HCT116 (cell line): ENCODE measurements at regions not wholly inside any gene's neighbourhood (a gene's known extent, or its start where the extent isn't known, plus 50 kb on each side); places are given as distances from the start of the nearest gene placed in this dataset.

Experiments
- ATAC-seq: fragments of 200-7000 bp; cut with Tn5 transposase; 2 replicates; pipeline ENCODE4 v1.9.1; 2020; ENCODE audit warnings: mild to moderate bottlenecking, moderate library complexity
- BruUV-seq: library from RNA; stranded (reverse); fragments of 400-500 nt; replicated peaks from 2 replicates; lab custom pipeline; 2021; lab: Mats Ljungman, UMichigan
- CTCF ChIA-PET: fragments of 300-600 bp; sonication (Branson Sonifier 250); formaldehyde crosslinking; loops from one replicate; lab custom pipeline; 2021; ENCODE audit warnings: antibody characterized with exemption; lab: Charles Lee
- POLR2A ChIA-PET: fragments of 300-600, 350-600 bp; sonication (Branson Sonifier 250); formaldehyde crosslinking; loops from one replicate; lab custom pipeline; 2021; ENCODE audit warnings: antibody characterized with exemption; lab: Charles Lee
- RAD21 ChIA-PET, 2 experiments: fragments of 300-600 bp; sonication (Branson Sonifier 250); formaldehyde crosslinking; loops; one replicate each; lab custom pipeline; 2023; ENCODE audit warnings: low total read pairs in 2 of 2; ENCODE audit not compliant: uncharacterized antibody in 2 of 2, unreplicated experiment in 2 of 2, low non-redundant PET in 1 of 2; lab: Charles Lee
- DNase-seq: peaks from one replicate; pipeline ENCODE4 v3.0.0-alpha.2; 2010; ENCODE audit warnings: low read depth, low spot score
- H2AFZ ChIP-seq: fragments of 200-600 bp; shearing (Covaris generic), sonication (generic); 2 replicates; pipeline ENCODE4 v1.6.1; 2017; ENCODE audit warnings: low read depth, mixed run types, mixed read lengths, antibody characterized with exemption, low read length; ENCODE audit not compliant: poor library complexity, severe bottlenecking
- H3K27ac ChIP-seq: 2 replicates; pipeline ENCODE4 v1.5.1; 2012; ENCODE audit warnings: low read depth, low read length
- H3K27me3 ChIP-seq: fragments of 200-600 bp; sonication (generic); 2 replicates; pipeline ENCODE4 v1.6.1; 2016; ENCODE audit warnings: mixed run types, low read length, mixed read lengths; ENCODE audit not compliant: insufficient read depth
- H3K36me3 ChIP-seq, 2 experiments: fragments of 200-500 bp in 1 of 2; fragments of 200-600 bp in 1 of 2; sonication (Bioruptor generic) in 1 of 2; sonication (generic) in 1 of 2; 2 replicates each; pipeline versions ENCODE4 v1.5.1 to v1.6.1; 2014 to 2016; ENCODE audit warnings: low read length in 2 of 2, inconsistent platforms in 1 of 2, mixed read lengths in 1 of 2, mixed run types in 1 of 2; ENCODE audit not compliant: insufficient read depth in 2 of 2, control insufficient read depth in 1 of 2
- H3K4me1 ChIP-seq, 2 experiments: fragments of 200-600 bp in 1 of 2; sonication (generic) in 1 of 2; 2 replicates each; pipeline versions ENCODE4 v1.5.1 to v1.6.1; 2012 to 2017; ENCODE audit warnings: low read length in 2 of 2, inconsistent platforms in 1 of 2, mild to moderate bottlenecking in 1 of 2, mixed read lengths in 1 of 2, mixed run types in 1 of 2, moderate library complexity in 1 of 2; ENCODE audit not compliant: insufficient read depth in 2 of 2, control insufficient read depth in 1 of 2
- H3K4me2 ChIP-seq: fragments of 200-600 bp; sonication (generic); 2 replicates; pipeline ENCODE4 v1.6.1; 2017; ENCODE audit warnings: mixed run types, low read length, mixed read lengths
- H3K4me3 ChIP-seq, 2 experiments: fragments of 200-600 bp in 1 of 2; sonication (generic) in 1 of 2; replicated peaks in 1 of 2; 2 replicates each; pipeline ENCODE4 v1.5.1; 2011 to 2016; ENCODE audit warnings: low read length in 2 of 2, control low read depth in 1 of 2, low read depth in 1 of 2, mild to moderate bottlenecking in 1 of 2, mixed read lengths in 1 of 2, mixed run types in 1 of 2
- H3K79me2 ChIP-seq: fragments of 200-600 bp; sonication (generic); 2 replicates; pipeline ENCODE4 v1.6.1; 2017; ENCODE audit warnings: mild to moderate bottlenecking, mixed run types, low read length, moderate library complexity, mixed read lengths; ENCODE audit not compliant: insufficient read depth
- H3K9ac ChIP-seq: fragments of 200-600 bp; sonication (generic); 2 replicates; pipeline ENCODE4 v1.6.1; 2016; ENCODE audit warnings: low read length, mixed read lengths
- H3K9me2 ChIP-seq: fragments of 200-600 bp; sonication (generic), shearing (Covaris generic); 2 replicates; pipeline ENCODE4 v1.6.1; 2017; ENCODE audit warnings: mixed run types, mild to moderate bottlenecking, moderate library complexity; ENCODE audit not compliant: insufficient read depth
- H3K9me3 ChIP-seq, 2 experiments: fragments of 200-500 bp in 1 of 2; fragments of 200-600 bp in 1 of 2; sonication (Bioruptor generic) in 1 of 2; sonication (generic) in 1 of 2; 2 replicates each; pipeline ENCODE4 v1.6.1; 2014 to 2017; ENCODE audit warnings: low read length in 2 of 2, mixed read lengths in 2 of 2, inconsistent platforms in 1 of 2, low read depth in 1 of 2, mild to moderate bottlenecking in 1 of 2, mixed run types in 1 of 2, moderate library complexity in 1 of 2; ENCODE audit not compliant: control insufficient read depth in 1 of 2, insufficient read depth in 1 of 2
- H4K20me1 ChIP-seq: fragments of 200-600 bp; sonication (generic), shearing (Covaris generic); 2 replicates; pipeline ENCODE4 v1.6.1; 2017; ENCODE audit warnings: mixed run types, mild to moderate bottlenecking, moderate library complexity; ENCODE audit not compliant: insufficient read depth
- ELF1 ChIP-seq: IDR thresholded peaks from 2 replicates; pipeline ENCODE4 v1.6.1; 2012; ENCODE audit warnings: low read depth, borderline replicate concordance
- FOSL1 ChIP-seq: IDR thresholded peaks from 2 replicates; pipeline ENCODE4 v1.6.1; 2012; ENCODE audit warnings: low read depth
- MAX ChIP-seq: IDR thresholded peaks from 2 replicates; pipeline ENCODE4 v1.6.1; 2012
- POLR2A ChIP-seq: IDR thresholded peaks from 2 replicates; pipeline ENCODE4 v1.7.0; 2011; ENCODE audit warnings: borderline replicate concordance; ENCODE audit not compliant: insufficient read depth, insufficient read length; ENCODE audit errors: extremely low read depth
- POLR2AphosphoS5 ChIP-seq: IDR thresholded peaks from 2 replicates; pipeline ENCODE4 v1.6.1; 2011; ENCODE audit warnings: mild to moderate bottlenecking, low read depth, low read length, moderate library complexity
- RAD21 ChIP-seq: IDR thresholded peaks from 2 replicates; pipeline ENCODE4 v1.6.1; 2012; ENCODE audit warnings: low read depth, mild to moderate bottlenecking
- SRF ChIP-seq: IDR thresholded peaks from 2 replicates; pipeline ENCODE4 v1.6.1; 2012; ENCODE audit warnings: low read depth
- intact Hi-C: fragments of 100-400 bp; cut with micrococcal nuclease; formaldehyde crosslinking; loops from 2 replicates; pipeline ENCODE4 v1.10.0; 2022
- TF ChIP-seq, protein P1 (sequence below): IDR thresholded peaks from 2 replicates; pipeline ENCODE4 v1.6.1; 2012
- TF ChIP-seq, protein P2 (sequence below), 3 experiments: fragments of 200-600 bp in 1 of 3; sonication (generic) in 1 of 3; IDR thresholded peaks in 2 of 3; conservative IDR thresholded peaks in 1 of 3; 2 replicates each; pipeline ENCODE4 v1.5.1; 2012 to 2017; ENCODE audit warnings: low read depth in 2 of 3, low read length in 2 of 3, antibody characterized with exemption in 1 of 3, borderline replicate concordance in 1 of 3, control low read depth in 1 of 3, mild to moderate bottlenecking in 1 of 3, mixed read lengths in 1 of 3, mixed run types in 1 of 3, moderate library complexity in 1 of 3; ENCODE audit not compliant: insufficient read depth in 1 of 3

DNA sequence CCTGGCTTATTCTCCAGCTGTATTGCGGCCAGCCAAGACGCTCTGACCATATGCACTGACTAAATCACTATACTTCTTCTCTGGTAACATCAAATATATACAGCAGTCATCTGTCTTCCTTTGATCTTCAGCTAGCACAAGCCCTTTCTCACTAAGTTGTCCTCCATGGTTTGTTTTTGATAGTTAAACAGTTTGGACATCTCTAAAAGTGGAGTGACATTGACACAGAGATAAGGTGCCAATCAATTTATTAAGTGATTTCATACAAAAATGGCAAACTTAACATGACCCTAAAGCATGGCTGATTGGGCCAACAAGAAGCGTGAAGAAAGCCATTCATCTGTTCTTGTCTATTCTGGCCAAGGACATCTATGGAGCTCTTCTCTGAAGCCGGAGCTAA is 334.9 kb downstream of the NKX6-1 start:
- no peak for ATAC-seq
- H3K9me2 ChIP-seq, result no peaks in the 10 kb centered on the region
- ChIA-PET RAD21 (no interaction called here), CTCF (no interaction called here), POLR2A (no interaction called here)
- H3K9me3 ChIP-seq, result no peaks in the 10 kb centered on the region
- no peak overlapping the region for H3K9ac ChIP-seq
- H2AFZ ChIP-seq, result no peak overlapping the region
- no peak for DNase-seq
- no peak overlapping the region for H3K27ac ChIP-seq
- H4K20me1 ChIP-seq, result no peaks in the 10 kb centered on the region
- BruUV-seq, result no TSS peak
- H3K4me2 ChIP-seq, result no peak overlapping the region
- no peaks in the 10 kb centered on the region for H3K4me1 ChIP-seq
- no peaks in the 10 kb centered on the region for H3K36me3 ChIP-seq
- H3K27me3 ChIP-seq, result 0 out of 2 replicates have a peak, but pooled peaks cover 4% of the 10 kb centered on the region
- intact Hi-C loops, result no loop called here
- no peaks in the 10 kb centered on the region for H3K79me2 ChIP-seq
- no peak overlapping the region for H3K4me3 ChIP-seq
- TF ChIP-seq ELF1 (no peak), RAD21 (no peak), POLR2AphosphoS5 (no peak), FOSL1 (no peak), SRF (no peak), MAX (no peak), POLR2A (no peak)
- TF ChIP-seq, protein P1, sequence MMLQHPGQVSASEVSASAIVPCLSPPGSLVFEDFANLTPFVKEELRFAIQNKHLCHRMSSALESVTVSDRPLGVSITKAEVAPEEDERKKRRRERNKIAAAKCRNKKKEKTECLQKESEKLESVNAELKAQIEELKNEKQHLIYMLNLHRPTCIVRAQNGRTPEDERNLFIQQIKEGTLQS, result no peak

GRCh38 chr4:84159762-84160161 is 339.3 kb downstream of the NKX6-1 start:
- Histone ChIP-seq H2AFZ (no peak overlapping the region), H3K27ac (no peak overlapping the region), H3K27me3 (peaks cover 8% of the 10 kb centered on the region; the same call in 1 of the 2 replicates), H3K4me3 (no peak overlapping the region), H4K20me1 (no peaks in the 10 kb centered on the region), H3K9me3 (no peaks in the 10 kb centered on the region), H3K36me3 (no peaks in the 10 kb centered on the region), H3K9ac (no peak overlapping the region), H3K79me2 (no peaks in the 10 kb centered on the region), H3K4me2 (no peak overlapping the region), H3K9me2 (no peaks in the 10 kb centered on the region), H3K4me1 (no peaks in the 10 kb centered on the region)
- intact Hi-C loops, result loop anchor here (10.0 kb wide), 1 partner anchor 345 kb away; no protein-coding TSS in a partner anchor
- DNase-seq, result peak; percentile 6
- TF ChIP-seq FOSL1, result no peak
- TF ChIP-seq, protein P2, sequence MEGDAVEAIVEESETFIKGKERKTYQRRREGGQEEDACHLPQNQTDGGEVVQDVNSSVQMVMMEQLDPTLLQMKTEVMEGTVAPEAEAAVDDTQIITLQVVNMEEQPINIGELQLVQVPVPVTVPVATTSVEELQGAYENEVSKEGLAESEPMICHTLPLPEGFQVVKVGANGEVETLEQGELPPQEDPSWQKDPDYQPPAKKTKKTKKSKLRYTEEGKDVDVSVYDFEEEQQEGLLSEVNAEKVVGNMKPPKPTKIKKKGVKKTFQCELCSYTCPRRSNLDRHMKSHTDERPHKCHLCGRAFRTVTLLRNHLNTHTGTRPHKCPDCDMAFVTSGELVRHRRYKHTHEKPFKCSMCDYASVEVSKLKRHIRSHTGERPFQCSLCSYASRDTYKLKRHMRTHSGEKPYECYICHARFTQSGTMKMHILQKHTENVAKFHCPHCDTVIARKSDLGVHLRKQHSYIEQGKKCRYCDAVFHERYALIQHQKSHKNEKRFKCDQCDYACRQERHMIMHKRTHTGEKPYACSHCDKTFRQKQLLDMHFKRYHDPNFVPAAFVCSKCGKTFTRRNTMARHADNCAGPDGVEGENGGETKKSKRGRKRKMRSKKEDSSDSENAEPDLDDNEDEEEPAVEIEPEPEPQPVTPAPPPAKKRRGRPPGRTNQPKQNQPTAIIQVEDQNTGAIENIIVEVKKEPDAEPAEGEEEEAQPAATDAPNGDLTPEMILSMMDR (IDR thresholded peaks at IDR 0.05 in 2 of 3, conservative IDR thresholded peaks at IDR 0.05 in 1 of 3; ENCODE audit: borderline replicate concordance in 1 of 3, insufficient read depth in 1 of 3, low read depth in 2 of 3, low read length in 2 of 3), result peak; percentile 8 to 50 (median 42); a peak in 4 of 6 replicates
- TF ChIP-seq RAD21, result peak; percentile 46
- BruUV-seq, result no TSS peak
- ChIA-PET CTCF (no interaction called here), POLR2A (no interaction called here), RAD21 (no interaction called here)
- ATAC-seq, result peak; percentile 87
